HG03432 (cell line): ENCODE measurements at regions not wholly inside any gene's neighbourhood (a gene's known extent, or its start where the extent isn't known, plus 50 kb on each side); places are given as distances from the start of the nearest gene placed in this dataset.
"Not testable (repeated sequence)": the region's sequence is repeated elsewhere in the genome, so short reads cannot be mapped to it uniquely, and the experiment has no call there.

Experiments used
- ATAC-seq: cut with Tn5 transposase; IDR thresholded peaks from one replicate; pipeline ENCODE4 v1.9.1; 2021; ENCODE audit warnings: mild to moderate bottlenecking, moderate library complexity; ENCODE audit not compliant: unreplicated experiment

GRCh38 chr5:154562244-154562880, 84.3 kb upstream of the HAND1 start:
- ATAC-seq, result no peak

- peak; percentile 61 for ATAC-seq
Observed at GRCh38 chr5:154559398-154560276, 81.6 kb upstream of the HAND1 start.

DNA sequence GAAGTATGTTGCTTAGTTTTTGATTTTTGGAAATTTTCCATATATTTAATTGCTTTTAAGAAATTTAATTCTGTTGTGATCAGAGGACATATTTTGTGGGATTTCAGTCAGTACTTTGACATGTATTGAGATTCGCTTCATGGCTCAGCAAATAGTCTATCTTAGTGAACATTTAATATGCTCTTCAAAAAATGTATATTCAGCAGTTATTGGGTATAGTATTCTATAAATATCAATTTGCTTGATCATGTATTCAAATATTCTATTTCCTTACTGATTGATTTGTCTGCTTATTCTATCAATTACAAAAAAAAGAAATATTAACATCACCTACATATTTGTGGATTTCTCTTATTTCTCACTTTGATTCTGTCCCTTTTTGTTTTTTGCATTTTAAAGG, 79.5 kb upstream of the HAND1 start:
- ATAC-seq, result no peak

DNA sequence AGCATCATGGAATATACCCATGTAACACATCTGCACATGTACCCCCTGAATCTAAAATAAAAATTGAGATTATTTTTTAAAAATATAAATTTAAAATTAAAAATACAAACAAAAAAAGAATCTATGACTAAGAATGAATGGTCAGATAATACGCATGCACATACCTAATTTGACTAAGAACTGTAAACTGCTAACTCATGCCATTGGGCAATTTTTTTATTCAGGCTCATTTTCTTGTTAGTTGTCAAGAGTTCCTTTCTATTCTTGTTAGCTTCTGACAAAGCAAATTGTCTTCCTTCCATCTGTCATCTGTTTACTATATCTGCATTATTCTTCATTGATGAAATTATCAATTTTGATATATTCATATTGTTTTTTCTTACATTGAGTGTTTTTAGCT, 69.5 kb upstream of the HAND1 start:
- ATAC-seq, result no peak

DNA sequence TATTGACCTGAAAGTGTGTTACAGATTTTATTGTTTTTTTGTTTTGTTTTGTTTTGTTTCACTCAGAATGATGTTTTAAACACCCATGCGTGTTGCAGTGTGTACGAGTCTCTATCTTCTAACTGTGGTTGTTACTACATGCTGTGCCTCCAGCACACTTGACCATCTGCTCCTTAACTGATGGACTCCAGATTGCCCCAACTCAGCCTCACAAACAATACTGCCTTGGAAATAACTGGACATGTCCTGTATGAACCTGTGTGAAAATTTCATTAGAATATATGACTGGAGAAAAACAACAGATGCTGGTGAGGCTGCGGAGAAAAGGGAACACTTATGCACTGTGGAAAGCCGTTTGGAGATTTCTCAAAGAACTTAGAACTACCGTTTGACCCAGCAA, 68.7 kb upstream of the HAND1 start:
- no peak for ATAC-seq

- no peak for ATAC-seq
Observed at GRCh38 chr5:154544646-154545045, 66.6 kb upstream of the HAND1 start.

- no peak for ATAC-seq
Observed at GRCh38 chr5:154543380-154543779, 65.4 kb upstream of the HAND1 start.

- no peak for ATAC-seq
Observed at GRCh38 chr5:154542581-154542980, 64.6 kb upstream of the HAND1 start.

- ATAC-seq, result no peak
Observed at GRCh38 chr5:154542000-154542399, 64.0 kb upstream of the HAND1 start.

GRCh38 chr5:154541553-154541952, 63.5 kb upstream of the HAND1 start:
- no peak for ATAC-seq

DNA sequence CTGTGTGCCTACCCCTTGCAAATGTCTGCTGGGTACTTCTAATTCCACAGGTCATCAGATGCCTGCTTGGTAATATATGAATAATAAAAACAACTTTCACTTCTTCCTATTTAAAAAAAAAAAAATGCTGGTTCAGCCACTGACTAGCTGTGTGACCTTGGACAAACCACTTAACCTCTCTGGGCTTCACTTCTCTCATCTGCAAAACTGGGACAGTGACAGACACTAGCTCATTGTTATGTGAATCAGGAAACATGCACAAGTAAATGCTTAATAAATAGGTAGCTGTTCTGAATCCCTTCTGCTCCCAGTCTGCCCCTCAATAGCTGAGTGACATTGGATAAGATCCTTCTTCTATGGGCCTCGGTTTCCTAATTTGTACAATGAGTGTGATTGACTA, 62.6 kb upstream of the HAND1 start:
- ATAC-seq, result no peak

GRCh38 chr5:154538492-154538891, 60.5 kb upstream of the HAND1 start:
- ATAC-seq, result no peak

GRCh38 chr5:154536439-154536838, 58.4 kb upstream of the HAND1 start:
- not testable (repeated sequence) for ATAC-seq

- ATAC-seq, result no peak
Observed at GRCh38 chr5:154535535-154535934, 57.5 kb upstream of the HAND1 start.

- no peak for ATAC-seq
Observed at GRCh38 chr5:154534457-154535050, 56.5 kb upstream of the HAND1 start.

GRCh38 chr5:154529282-154529681, 51.3 kb upstream of the HAND1 start:
- ATAC-seq, result no peak

GRCh38 chr5:154528005-154528594, 50.1 kb upstream of the HAND1 start:
- no peak for ATAC-seq
